Astrocyte of the hippocampus (primary cell): ENCODE measurements at regions not wholly inside any gene's neighbourhood (a gene's known extent, or its start where the extent isn't known, plus 50 kb on each side); places are given as distances from the start of the nearest gene placed in this dataset.
"Not testable (repeated sequence)": the region's sequence is repeated elsewhere in the genome, so short reads cannot be mapped to it uniquely, and the experiment has no call there.

ENCODE experiments used
- DNase-seq: peaks from one replicate; pipeline ENCODE4 v3.0.0; 2011; ENCODE audit warnings: low read depth, low spot score

GRCh38 chr2:31813016-31813415 lies 197.8 kb downstream of the MEMO1 start:
- no peak for DNase-seq

DNA sequence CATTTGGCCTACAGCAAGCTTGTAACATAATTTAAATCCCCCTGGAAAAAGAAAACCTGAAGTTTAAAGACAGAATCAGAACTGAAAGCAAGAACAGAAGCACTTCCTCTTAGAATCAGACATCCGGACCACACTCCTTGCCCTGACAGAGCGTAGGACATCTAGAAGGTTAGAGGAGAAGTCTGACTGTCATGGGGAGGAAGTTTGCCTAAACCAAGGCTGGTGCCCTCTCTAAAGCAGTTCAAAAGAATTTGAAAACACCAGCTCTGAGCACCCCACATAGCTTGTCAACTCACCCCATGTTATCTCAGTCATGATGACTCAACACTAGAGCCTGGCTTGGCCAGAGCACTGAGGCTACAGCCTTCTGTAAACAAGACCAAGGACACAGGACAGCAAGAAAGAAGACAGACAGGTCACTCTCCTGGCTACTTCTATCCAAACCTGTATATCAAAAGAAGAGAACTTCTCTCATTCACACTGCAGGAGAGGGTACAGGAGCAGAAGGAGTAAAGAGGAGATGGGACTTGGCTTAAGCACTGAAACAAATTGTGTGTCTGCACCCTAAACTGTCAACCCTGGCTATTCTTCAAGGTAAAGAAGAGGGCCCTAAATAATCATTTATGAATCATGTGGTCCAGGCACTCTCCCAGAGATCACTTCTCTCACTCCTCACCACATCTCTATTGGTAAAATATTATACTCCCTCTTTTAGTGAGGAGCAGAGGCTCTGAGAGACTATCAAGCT lies 198.6 kb downstream of the MEMO1 start:
- DNase-seq, result no peak

- no peak for DNase-seq
These were observed 199.3 kb downstream of the MEMO1 start for GRCh38 chr2:31811482-31811881.

DNA sequence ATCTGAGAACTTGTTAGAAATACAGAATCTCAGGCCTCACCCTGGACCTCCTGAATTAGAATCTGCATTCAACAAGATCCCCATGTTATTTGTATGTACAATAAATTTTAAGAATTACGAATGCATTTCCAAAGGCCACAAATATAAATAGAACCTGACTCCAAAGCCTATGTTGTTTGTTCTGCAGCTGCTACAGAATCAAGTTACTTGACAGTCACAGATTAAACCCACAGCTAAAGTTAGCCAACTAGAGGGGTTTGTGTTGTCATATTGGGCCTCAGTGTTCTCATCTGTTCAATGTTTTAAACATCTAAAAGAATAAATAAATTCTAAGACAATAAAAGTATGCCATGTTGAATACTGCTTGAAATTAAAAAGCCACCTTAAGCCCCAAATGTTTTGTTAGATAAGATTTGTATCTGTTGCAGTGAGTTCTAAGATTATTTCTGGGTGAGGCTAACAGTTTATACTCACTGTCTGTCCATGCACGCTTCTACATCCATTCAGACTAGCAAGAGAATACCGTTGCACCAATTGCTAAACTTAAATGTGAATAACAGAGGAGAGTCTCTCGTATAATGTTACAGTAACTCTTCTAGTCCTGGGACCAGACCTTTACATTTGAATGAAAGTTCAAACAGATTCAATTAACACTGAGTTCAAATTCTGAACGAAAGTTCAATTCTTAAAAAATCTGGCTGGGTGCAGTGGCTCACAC lies 200.4 kb downstream of the MEMO1 start:
- no peak for DNase-seq

DNA sequence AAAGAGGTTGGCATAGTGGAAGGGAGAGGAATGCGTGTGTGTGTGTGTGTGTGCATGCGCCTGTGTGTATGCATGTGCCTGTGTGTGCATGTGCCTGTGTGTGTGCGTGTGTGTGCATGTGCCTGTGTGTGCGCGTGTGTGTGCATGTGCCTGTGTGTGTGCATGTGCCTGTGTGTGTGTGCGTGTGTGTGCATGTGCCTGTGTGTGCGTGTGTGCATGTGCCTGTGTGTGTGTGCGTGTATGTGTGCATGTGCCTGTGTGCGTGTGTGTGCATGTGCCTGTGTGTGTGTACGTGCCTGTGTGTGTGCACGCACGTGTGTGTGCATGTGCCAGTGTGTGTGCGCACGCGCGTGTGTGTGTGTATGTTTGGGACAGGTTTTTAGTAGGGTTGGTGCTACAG lies 205.1 kb downstream of the MEMO1 start:
- DNase-seq, result no peak

DNA sequence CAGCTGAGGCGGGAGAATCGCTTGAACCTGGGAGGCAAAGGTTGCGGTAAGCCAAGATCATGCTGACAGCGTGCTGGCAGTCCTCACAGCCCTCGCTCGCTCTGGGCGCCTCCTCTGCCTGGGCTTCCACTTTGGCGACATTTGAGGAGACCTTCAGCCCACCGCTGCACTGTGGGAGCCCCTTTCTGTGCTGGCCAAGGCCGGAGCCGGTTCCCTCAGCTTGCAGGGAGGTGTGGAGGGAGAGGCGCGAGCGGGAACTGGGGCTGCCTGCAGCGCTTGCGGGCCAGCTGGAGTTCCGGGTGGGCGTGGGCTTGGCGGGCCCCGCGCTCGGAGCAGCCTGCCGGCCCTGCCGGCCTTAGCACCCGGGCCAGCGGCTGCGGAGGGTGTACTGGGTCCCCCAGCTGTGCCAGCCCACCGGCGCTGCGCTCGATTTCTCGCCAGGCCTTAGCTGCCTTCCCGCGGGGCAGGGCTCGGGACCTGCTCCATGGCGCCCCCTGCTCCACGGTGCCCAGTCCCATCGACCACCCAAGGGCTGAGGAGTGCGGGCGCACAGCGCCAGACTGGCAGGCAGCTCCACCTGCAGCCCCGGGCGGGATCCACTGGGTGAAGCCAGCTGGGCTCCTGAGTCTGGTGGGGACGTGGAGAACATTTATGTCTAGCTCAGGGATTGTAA lies 207.2 kb downstream of the MEMO1 start:
- DNase-seq, result not testable (repeated sequence)

DNA sequence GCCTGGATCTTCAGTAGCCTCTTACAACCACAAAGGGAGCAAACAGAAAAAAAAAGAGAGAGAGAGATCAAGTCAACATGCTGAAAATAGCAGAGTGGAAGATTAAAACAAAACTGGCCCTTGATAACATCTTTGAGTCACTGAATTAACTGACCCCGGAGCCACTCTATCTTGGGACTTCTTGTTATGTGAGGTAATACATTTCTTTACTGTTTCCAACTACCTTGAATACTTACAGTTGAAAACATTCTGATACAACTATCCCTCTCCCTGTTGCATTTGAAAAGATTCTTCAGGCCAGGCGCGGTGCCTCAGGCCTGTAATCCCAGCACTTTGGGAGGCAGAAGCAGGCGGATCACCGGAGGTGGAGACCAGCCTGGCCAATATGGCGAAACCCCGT lies 208.1 kb downstream of the MEMO1 start:
- DNase-seq, result no peak

GRCh38 chr2:31799282-31799681 lies 211.5 kb downstream of the MEMO1 start:
- not testable (repeated sequence) for DNase-seq

DNA sequence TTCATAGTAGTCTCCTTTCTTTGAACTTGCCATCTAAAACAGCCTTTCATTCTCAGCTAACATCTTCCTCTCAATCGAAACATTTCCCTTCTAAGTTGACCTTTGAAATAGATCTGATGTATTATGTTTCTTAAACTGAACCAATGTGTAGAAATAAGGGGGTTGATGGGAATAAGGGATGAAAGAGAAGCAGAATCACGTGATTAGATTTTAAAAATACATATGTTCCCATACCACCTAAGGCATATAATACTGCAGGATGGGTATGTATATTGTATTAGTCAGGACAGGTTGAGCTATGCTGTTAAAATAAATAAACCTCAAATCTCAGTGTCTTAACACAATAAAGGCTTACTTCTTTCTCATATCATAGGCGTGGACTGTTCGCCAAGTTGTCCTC lies 207.5 kb upstream of the SRD5A2 start:
- DNase-seq, result no peak

DNA sequence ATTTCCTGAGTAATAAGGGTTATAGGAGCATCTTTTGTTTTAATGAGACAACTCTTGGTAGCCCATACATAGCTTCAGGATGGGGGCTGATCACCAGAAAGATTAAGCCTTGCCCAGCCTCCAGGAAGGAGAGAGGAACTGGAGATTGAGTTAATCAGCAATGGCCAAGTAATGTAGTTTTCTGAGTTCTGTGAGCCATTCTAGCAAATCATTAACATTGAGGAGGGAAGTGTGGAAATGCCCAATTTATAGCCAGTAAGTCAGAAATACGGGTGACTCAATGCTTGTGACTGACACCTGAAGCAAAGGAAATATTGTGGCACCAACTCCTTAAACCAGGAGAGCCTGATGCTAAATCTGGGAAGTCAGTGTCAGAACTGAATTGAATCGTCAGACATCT lies 205.1 kb upstream of the SRD5A2 start:
- DNase-seq, result no peak

GRCh38 chr2:31784868-31785267 lies 204.1 kb upstream of the SRD5A2 start:
- no peak for DNase-seq

DNA sequence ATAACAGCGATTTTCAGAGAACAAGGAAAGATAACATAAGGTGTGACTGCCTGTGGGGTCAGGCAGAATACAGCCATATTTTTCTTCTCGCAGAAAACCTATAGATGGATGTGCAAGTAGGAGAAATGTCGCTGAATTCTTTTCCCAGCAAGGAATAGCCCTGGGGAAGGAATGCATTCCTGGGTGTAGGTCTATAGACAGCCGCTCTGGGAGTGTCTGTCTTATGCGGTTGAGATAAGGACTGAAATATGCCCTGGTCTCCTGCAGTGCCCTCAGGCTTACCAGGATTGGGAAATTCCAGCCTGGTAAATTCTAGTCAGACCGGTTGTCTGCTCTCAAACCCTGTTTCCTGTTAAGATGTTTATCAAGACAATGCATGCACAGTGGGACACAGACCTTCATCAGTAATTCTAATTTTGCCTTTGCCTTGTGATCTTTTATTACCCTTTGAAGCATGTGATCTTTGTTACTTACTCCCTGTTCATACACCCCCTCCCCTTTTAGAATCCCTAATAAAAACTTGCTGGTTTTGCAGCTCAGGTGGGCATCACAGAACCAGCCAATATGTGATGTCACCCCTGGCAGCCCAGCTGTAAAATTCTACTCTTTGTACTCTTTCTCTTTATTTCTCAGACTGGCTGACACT lies 202.8 kb upstream of the SRD5A2 start:
- not testable (repeated sequence) for DNase-seq

DNA sequence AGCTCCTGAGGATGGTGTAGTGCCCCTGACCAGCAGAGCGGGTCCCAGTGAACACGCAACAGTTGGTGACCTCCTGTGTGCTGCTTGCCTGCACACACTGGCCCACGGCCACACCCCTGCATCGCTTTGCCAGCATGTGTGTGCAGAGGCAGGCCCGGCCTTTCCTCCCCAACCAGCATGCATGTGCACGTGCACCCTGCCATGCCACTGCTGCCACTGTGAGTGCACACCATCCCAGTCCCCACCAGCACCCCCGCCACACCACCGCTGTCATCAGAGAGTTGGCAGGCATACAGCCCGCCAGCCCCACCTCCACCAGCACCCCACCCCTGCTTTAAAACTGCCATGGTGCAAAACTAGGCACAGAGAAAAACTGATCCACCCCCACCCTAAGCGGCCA lies 197.4 kb upstream of the SRD5A2 start:
- no peak for DNase-seq

GRCh38 chr2:31770741-31771140 lies 190.0 kb upstream of the SRD5A2 start:
- no peak for DNase-seq

GRCh38 chr2:31765078-31765945 lies 184.6 kb upstream of the SRD5A2 start:
- DNase-seq, result no peak

- no peak for DNase-seq
These were observed 183.4 kb upstream of the SRD5A2 start for GRCh38 chr2:31764169-31764568.

DNA sequence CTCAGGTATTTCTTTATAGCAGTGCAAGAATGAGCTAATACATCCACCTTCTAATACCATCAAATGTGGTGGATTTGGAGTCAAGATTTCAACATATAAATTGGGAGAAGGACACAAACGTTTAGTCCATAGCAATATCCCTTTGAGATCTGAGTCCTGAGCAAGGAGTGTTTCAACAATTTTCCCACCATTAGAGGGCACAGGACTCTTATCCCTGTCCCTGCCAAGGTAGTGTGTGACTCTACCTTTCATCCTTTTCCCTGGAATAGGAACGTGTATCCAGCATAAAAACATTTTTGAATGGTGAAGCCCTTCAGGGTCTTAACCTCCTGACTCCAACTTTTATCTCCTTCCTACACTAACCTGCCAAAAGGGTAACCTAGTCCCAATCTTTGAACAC lies 181.3 kb upstream of the SRD5A2 start:
- DNase-seq, result no peak

GRCh38 chr2:31757351-31757750 lies 176.6 kb upstream of the SRD5A2 start:
- DNase-seq, result not testable (repeated sequence)

- DNase-seq, result not testable (repeated sequence)
These were observed 168.0 kb upstream of the SRD5A2 start for GRCh38 chr2:31748746-31749145.

- no peak for DNase-seq
These were observed 167.3 kb upstream of the SRD5A2 start for GRCh38 chr2:31748041-31748440.

GRCh38 chr2:31739161-31739560 lies 158.4 kb upstream of the SRD5A2 start:
- no peak for DNase-seq
